ENCODE measurements at regions not wholly inside any gene's neighbourhood (a gene's known extent, or its start where the extent isn't known, plus 50 kb on each side); places are given as distances from the start of the nearest gene placed in this dataset.

- TF ChIP-seq IRF5 (IDR thresholded peaks at IDR 0.05; ENCODE audit: borderline replicate concordance), result no peak
Observed at GRCh38 chr16:87542531-87543102, 49.8 kb upstream of the ZCCHC14 start (continued).
